HUES64 (cell line): ENCODE measurements at regions not wholly inside any gene's neighbourhood (a gene's known extent, or its start where the extent isn't known, plus 50 kb on each side); places are given as distances from the start of the nearest gene placed in this dataset.

ENCODE experiments used
- H3K27ac ChIP-seq: 2 replicates; pipeline ENCODE4 v1.7.0; 2013; ENCODE audit warnings: low read depth, low read length, inconsistent platforms
- H3K27me3 ChIP-seq: 2 replicates; pipeline ENCODE4 v1.6.1; 2013; ENCODE audit warnings: mild to moderate bottlenecking, low read length; ENCODE audit not compliant: insufficient read depth
- H3K36me3 ChIP-seq: 2 replicates; pipeline ENCODE4 v1.6.1; 2013; ENCODE audit warnings: mild to moderate bottlenecking, low read length; ENCODE audit not compliant: insufficient read depth
- H3K4me1 ChIP-seq: 2 replicates; pipeline ENCODE4 v1.6.1; 2013; ENCODE audit warnings: mild to moderate bottlenecking, low read length, moderate library complexity; ENCODE audit not compliant: insufficient read depth
- H3K4me3 ChIP-seq: 2 replicates; pipeline ENCODE4 v1.5.1; 2013; ENCODE audit warnings: mild to moderate bottlenecking, low read length, moderate library complexity
- H3K9ac ChIP-seq: 2 replicates; pipeline ENCODE4 v1.6.1; 2013; ENCODE audit warnings: mild to moderate bottlenecking, low read depth, low read length
- H3K9me3 ChIP-seq: 2 replicates; pipeline ENCODE4 v1.6.1; 2013; ENCODE audit warnings: low read depth, low read length; ENCODE audit not compliant: insufficient read depth
- whole genome bisulfite sequencing: fragments of 150-250, 120-280 bp; methylation state at CpG from one replicate; pipeline ENCODE4 v1.1.7; 2013; ENCODE audit warnings: missing lambda C conversion rate; 5-methylcytosine and 5-hydroxymethylcytosine counted together

- Histone ChIP-seq H3K9me3 (no peaks in the 10 kb centered on the region), H3K36me3 (no peaks in the 10 kb centered on the region), H3K4me1 (no peaks in the 10 kb centered on the region), H3K27me3 (no peaks in the 10 kb centered on the region), H3K4me3 (no peak overlapping the region), H3K9ac (no peak overlapping the region), H3K27ac (no peak overlapping the region)
- 80% methylated on average over 1 of the region's 1 CpG for whole genome bisulfite sequencing
Measured at GRCh38 chr15:94029495-94029894, 201.9 kb upstream of the MCTP2 start.

- Histone ChIP-seq H3K36me3 (no peaks in the 10 kb centered on the region), H3K27ac (no peak overlapping the region), H3K4me3 (no peak overlapping the region), H3K27me3 (no peaks in the 10 kb centered on the region), H3K9ac (no peak overlapping the region), H3K9me3 (no peaks in the 10 kb centered on the region), H3K4me1 (no peaks in the 10 kb centered on the region)
- 94% methylated on average over 6 of the region's 6 CpGs for WGBS
Measured at GRCh38 chr15:94028809-94029208, 202.6 kb upstream of the MCTP2 start.

GRCh38 chr15:94028121-94028520 lies 203.2 kb upstream of the MCTP2 start:
- Histone ChIP-seq H3K4me1 (no peaks in the 10 kb centered on the region), H3K9ac (no peak overlapping the region), H3K9me3 (no peaks in the 10 kb centered on the region), H3K27me3 (no peaks in the 10 kb centered on the region), H3K27ac (no peak overlapping the region), H3K4me3 (no peak overlapping the region), H3K36me3 (no peaks in the 10 kb centered on the region)
- 92% methylated on average over 3 of the region's 3 CpGs for WGBS

GRCh38 chr15:94027581-94027980 lies 203.8 kb upstream of the MCTP2 start:
- Histone ChIP-seq H3K4me1 (no peaks in the 10 kb centered on the region), H3K9me3 (no peaks in the 10 kb centered on the region), H3K27ac (no peak overlapping the region), H3K36me3 (no peaks in the 10 kb centered on the region), H3K27me3 (no peaks in the 10 kb centered on the region), H3K9ac (no peak overlapping the region), H3K4me3 (no peak overlapping the region)
- no CpG with 5 or more reads among the region's 1 CpG for WGBS

- Histone ChIP-seq H3K9ac (no peak overlapping the region), H3K27me3 (no peaks in the 10 kb centered on the region), H3K27ac (no peak overlapping the region), H3K36me3 (no peaks in the 10 kb centered on the region), H3K4me1 (no peaks in the 10 kb centered on the region), H3K4me3 (no peak overlapping the region), H3K9me3 (no peaks in the 10 kb centered on the region)
- 87% methylated on average over 2 of the region's 2 CpGs for WGBS
Measured at GRCh38 chr15:94026458-94027304, 204.7 kb upstream of the MCTP2 start.

GRCh38 chr15:94023531-94023930 lies 207.8 kb upstream of the MCTP2 start:
- 92% methylated on average over 4 of the region's 4 CpGs for WGBS
- Histone ChIP-seq H3K4me3 (no peak overlapping the region), H3K27ac (no peak overlapping the region), H3K36me3 (no peaks in the 10 kb centered on the region), H3K9me3 (no peaks in the 10 kb centered on the region), H3K27me3 (no peaks in the 10 kb centered on the region), H3K4me1 (no peaks in the 10 kb centered on the region), H3K9ac (no peak overlapping the region)

- H3K27ac ChIP-seq: no peak overlapping the region
- H3K9me3 ChIP-seq: no peaks in the 10 kb centered on the region
- no peak overlapping the region for H3K9ac ChIP-seq
- H3K36me3 ChIP-seq: no peaks in the 10 kb centered on the region
- H3K4me1 ChIP-seq: no peaks in the 10 kb centered on the region
- H3K4me3 ChIP-seq: no peak overlapping the region
- WGBS: 88% methylated on average over 4 of the region's 5 CpGs
- no peaks in the 10 kb centered on the region for H3K27me3 ChIP-seq
Measured at GRCh38 chr15:94021621-94022320, 209.6 kb upstream of the MCTP2 start.

- H3K4me1 ChIP-seq: no peaks in the 10 kb centered on the region
- H3K27ac ChIP-seq: no peak overlapping the region
- no peaks in the 10 kb centered on the region for H3K27me3 ChIP-seq
- H3K9me3 ChIP-seq: peaks cover 3% of the 10 kb centered on the region; the same call in 1 of the 2 replicates
- H3K9ac ChIP-seq: no peak overlapping the region
- H3K4me3 ChIP-seq: no peak overlapping the region
- no peaks in the 10 kb centered on the region for H3K36me3 ChIP-seq
- WGBS: 95% methylated on average over 11 of the region's 11 CpGs
Measured at GRCh38 chr15:94019062-94019461, 212.3 kb upstream of the MCTP2 start.

GRCh38 chr15:94015324-94015723 lies 216.0 kb upstream of the MCTP2 start:
- Histone ChIP-seq H3K9me3 (peaks cover 3% of the 10 kb centered on the region; the same call in 1 of the 2 replicates), H3K27ac (no peak overlapping the region), H3K36me3 (no peaks in the 10 kb centered on the region), H3K4me3 (no peak overlapping the region), H3K27me3 (no peaks in the 10 kb centered on the region), H3K9ac (no peak overlapping the region), H3K4me1 (peaks cover 4% of the 10 kb centered on the region; the same call in 1 of the 2 replicates)
- over 99% methylated on average over 5 of the region's 5 CpGs for WGBS

GRCh38 chr15:94008104-94009074 lies 223.0 kb upstream of the MCTP2 start:
- WGBS: 92% methylated on average over 8 of the region's 9 CpGs
- Histone ChIP-seq H3K9ac (no peak overlapping the region), H3K9me3 (no peaks in the 10 kb centered on the region), H3K27ac (no peak overlapping the region), H3K4me3 (no peak overlapping the region), H3K4me1 (peaks cover 4% of the 10 kb centered on the region; the same call in 1 of the 2 replicates), H3K36me3 (no peaks in the 10 kb centered on the region), H3K27me3 (no peaks in the 10 kb centered on the region)
